ENCODE measurements at regions not wholly inside any gene's neighbourhood (a gene's known extent, or its start where the extent isn't known, plus 50 kb on each side); places are given as distances from the start of the nearest gene placed in this dataset.

DNA sequence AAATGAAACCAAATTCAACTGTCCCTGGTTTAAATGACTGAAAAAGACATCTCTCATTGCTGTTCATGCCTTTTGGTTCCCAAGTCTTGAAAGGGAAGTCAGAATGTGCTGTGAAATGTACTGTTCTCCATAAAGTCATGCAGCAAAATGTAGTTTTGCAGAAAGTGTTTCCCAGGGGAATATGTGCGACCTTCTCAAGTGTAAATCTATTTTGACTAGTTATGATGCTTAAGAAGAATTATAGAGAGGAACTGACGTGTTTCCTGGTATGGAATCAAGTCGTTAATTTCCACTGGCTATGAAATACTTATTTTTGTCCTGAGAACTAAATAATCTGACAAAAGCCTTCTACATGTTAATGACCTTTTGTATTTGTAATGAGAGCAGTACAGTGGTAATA, 223.1 kb downstream of the CLCN4 start:
- H3K4me2 ChIP-seq (ENCODE audit: insufficient read depth, low read length), result no peak overlapping the region
- H4K20me1 ChIP-seq (replicated peaks; ENCODE audit: control insufficient read depth, insufficient read depth, low read length), result no peaks in the 10 kb centered on the region
- WGBS (ENCODE audit: insufficient coverage, low coverage, missing lambda C conversion rate), result 0% methylated on average over 3 of the region's 3 CpGs
- ChIA-PET CTCF (ENCODE audit: low intra/inter-chr PET ratio) (no interaction called here), POLR2A (no interaction called here)
- intact Hi-C loops (cut with micrococcal nuclease) (no loop called here), in situ Hi-C loops (cut with MboI) (no loop called here)
- TF ChIP-seq COPS2 (conservative IDR thresholded peaks at IDR 0.05), result no peak
- TF ChIP-seq ZNF717 (CRISPR knock-in tag; IDR thresholded peaks at IDR 0.05), result no peak
- TF ChIP-seq POLR2A (conservative IDR thresholded peaks at IDR 0.05), result no peak
- no peak overlapping the region for H3K27ac ChIP-seq (ENCODE audit: extremely low read depth, low read depth, low read length)
- DNase-seq (ENCODE audit: extremely low read depth in 1 of 4, low spot score in 3 of 4) (no peak), ATAC-seq (no peak), FAIRE-seq (no peak)
- no peak overlapping the region for H3K9ac ChIP-seq (ENCODE audit: insufficient read depth in 1 of 2, low read depth in 2 of 2, low read length in 2 of 2)
- no peaks in the 10 kb centered on the region for H3K4me1 ChIP-seq (replicated peaks in 1 of 2; ENCODE audit: control insufficient read depth in 2 of 2, insufficient read depth in 2 of 2, low read length in 2 of 2)
- H3K9me1 ChIP-seq (ENCODE audit: control insufficient read depth, insufficient read depth, low read length), result no peaks in the 10 kb centered on the region
- no peaks in the 10 kb centered on the region; the same call in 1 of the 2 replicates for H3K9me3 ChIP-seq (replicated peaks; ENCODE audit: control insufficient read depth, insufficient read depth, low read depth, low read length)
- no peak overlapping the region for H3K4me3 ChIP-seq
- no peaks in the 10 kb centered on the region for H3K36me3 ChIP-seq (ENCODE audit: control insufficient read depth, insufficient read depth, low read length)
- BruUV-seq (replicated peaks), result no TSS peak
- H3K27me3 ChIP-seq (ENCODE audit: control insufficient read depth in 2 of 2, insufficient read depth in 2 of 2, low read length in 2 of 2), result no peaks in the 10 kb centered on the region
- H3K79me2 ChIP-seq (ENCODE audit: control insufficient read depth, insufficient read depth, low read length), result no peaks in the 10 kb centered on the region
- H2AFZ ChIP-seq (ENCODE audit: low read depth, low read length), result no peak overlapping the region

DNA sequence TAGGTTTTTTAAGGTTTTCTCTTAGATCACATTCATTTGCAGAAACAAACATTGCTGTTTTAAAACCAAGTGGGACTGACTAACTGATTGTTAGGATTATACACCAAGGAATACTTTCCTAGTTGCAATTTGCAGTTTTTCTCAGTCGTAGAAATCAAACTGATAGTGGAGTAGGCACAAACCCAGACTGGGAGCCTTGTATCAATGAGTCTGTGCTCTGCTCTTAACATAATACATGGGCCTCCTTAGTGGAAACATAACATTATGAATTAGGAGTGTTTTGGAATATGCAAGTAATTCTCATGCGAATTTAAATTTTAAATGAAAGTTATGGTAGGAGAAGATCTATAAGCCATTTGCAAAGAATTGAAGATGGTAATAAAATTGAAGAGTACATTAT, 223.5 kb downstream of the CLCN4 start:
- 0% methylated on average over 2 of the region's 2 CpGs for WGBS (ENCODE audit: insufficient coverage, low coverage, missing lambda C conversion rate)
- H3K9me3 ChIP-seq (replicated peaks; ENCODE audit: control insufficient read depth, insufficient read depth, low read depth, low read length), result no peaks in the 10 kb centered on the region; the same call in 1 of the 2 replicates
- no peak overlapping the region for H3K9ac ChIP-seq (ENCODE audit: insufficient read depth in 1 of 2, low read depth in 2 of 2, low read length in 2 of 2)
- FAIRE-seq (no peak), ATAC-seq (no peak), DNase-seq (ENCODE audit: extremely low read depth in 1 of 4, low spot score in 3 of 4) (no peak)
- no peak overlapping the region for H3K27ac ChIP-seq (ENCODE audit: extremely low read depth, low read depth, low read length)
- BruUV-seq (replicated peaks), result no TSS peak
- H4K20me1 ChIP-seq (replicated peaks; ENCODE audit: control insufficient read depth, insufficient read depth, low read length), result no peaks in the 10 kb centered on the region
- no peaks in the 10 kb centered on the region for H3K36me3 ChIP-seq (ENCODE audit: control insufficient read depth, insufficient read depth, low read length)
- no peak overlapping the region for H3K4me3 ChIP-seq
- no peak for TF ChIP-seq ZBTB1 (CRISPR knock-in tag; IDR thresholded peaks at IDR 0.05; ENCODE audit: borderline replicate concordance, low read depth)
- TF ChIP-seq CTBP1 (IDR thresholded peaks at IDR 0.05; ENCODE audit: borderline replicate concordance), result no peak
- no peak for TF ChIP-seq SNIP1 (IDR thresholded peaks at IDR 0.05; ENCODE audit: low read depth)
- no peak for TF ChIP-seq KHSRP (IDR thresholded peaks at IDR 0.05)
- no peak for TF ChIP-seq TAF15 (IDR thresholded peaks at IDR 0.05; ENCODE audit: low read depth, low read length)
- TF ChIP-seq HOXB6 (CRISPR knock-in tag; IDR thresholded peaks at IDR 0.05; ENCODE audit: borderline replicate concordance), result no peak
- TF ChIP-seq FOXM1 (IDR thresholded peaks at IDR 0.05; ENCODE audit: low read depth), result no peak
- TF ChIP-seq FOXM1 (CRISPR knock-in tag; IDR thresholded peaks at IDR 0.05; ENCODE audit: low read depth), result no peak
- TF ChIP-seq NFE2 (IDR thresholded peaks at IDR 0.05; ENCODE audit: low read depth), result no peak
- no peak for TF ChIP-seq ZNF436 (CRISPR knock-in tag; IDR thresholded peaks at IDR 0.05)
- no peak for TF ChIP-seq ELF4 (CRISPR knock-in tag; IDR thresholded peaks at IDR 0.05)
- H3K4me1 ChIP-seq (replicated peaks in 1 of 2; ENCODE audit: control insufficient read depth in 2 of 2, insufficient read depth in 2 of 2, low read length in 2 of 2), result no peaks in the 10 kb centered on the region
- no peak overlapping the region for H3K4me2 ChIP-seq (ENCODE audit: insufficient read depth, low read length)
- intact Hi-C loops (cut with micrococcal nuclease) (no loop called here), in situ Hi-C loops (cut with MboI) (no loop called here)
- CTCF ChIA-PET (ENCODE audit: low intra/inter-chr PET ratio), result no interaction called here
- H3K27me3 ChIP-seq (ENCODE audit: control insufficient read depth in 2 of 2, insufficient read depth in 2 of 2, low read length in 2 of 2), result no peaks in the 10 kb centered on the region
- H3K9me1 ChIP-seq (ENCODE audit: control insufficient read depth, insufficient read depth, low read length), result no peaks in the 10 kb centered on the region
- H3K79me2 ChIP-seq (ENCODE audit: control insufficient read depth, insufficient read depth, low read length), result no peaks in the 10 kb centered on the region
- POLR2A ChIA-PET, result no interaction called here
- H2AFZ ChIP-seq (ENCODE audit: low read depth, low read length), result no peak overlapping the region

All from K562 (cell line).